G401.6 (cell line): ENCODE measurements at regions not wholly inside any gene's neighbourhood (a gene's known extent, or its start where the extent isn't known, plus 50 kb on each side); places are given as distances from the start of the nearest gene placed in this dataset.

Experiments
- FAIRE-seq: peaks from 2 replicates; lab custom pipeline; 2012; peaks lifted over from hg19 to GRCh38; lab: Jason Lieb, UNC

- FAIRE-seq = no peak
Measured at GRCh38 chr4:52234561-52235440, 183.7 kb downstream of the SPATA18 start.

- FAIRE-seq = no peak
Measured at GRCh38 chr4:52235552-52236201, 184.6 kb downstream of the SPATA18 start.

GRCh38 chr4:52241916-52242315 lies 190.8 kb downstream of the SPATA18 start:
- no peak for FAIRE-seq

- no peak for FAIRE-seq
Measured at GRCh38 chr4:52243367-52243766, 192.3 kb downstream of the SPATA18 start.

- FAIRE-seq = no peak
Measured at GRCh38 chr4:52244103-52244775, 193.1 kb downstream of the SPATA18 start.

GRCh38 chr4:52244848-52245247 lies 193.7 kb downstream of the SPATA18 start:
- no peak for FAIRE-seq

GRCh38 chr4:52246827-52247226 lies 195.7 kb downstream of the SPATA18 start:
- no peak for FAIRE-seq

GRCh38 chr4:52247941-52248340 lies 196.8 kb downstream of the SPATA18 start:
- FAIRE-seq = no peak

- FAIRE-seq = no peak
Measured at GRCh38 chr4:52248820-52249219, 197.7 kb downstream of the SPATA18 start.

GRCh38 chr4:52249581-52249980 lies 198.5 kb downstream of the SPATA18 start:
- FAIRE-seq = no peak

- no peak for FAIRE-seq
Measured at GRCh38 chr4:52250154-52250553, 199.1 kb downstream of the SPATA18 start.

- FAIRE-seq = no peak
Measured at GRCh38 chr4:52251864-52252263, 200.8 kb downstream of the SPATA18 start.

GRCh38 chr4:52253025-52253424 lies 201.9 kb downstream of the SPATA18 start:
- no peak for FAIRE-seq

GRCh38 chr4:52256522-52256921 lies 205.4 kb downstream of the SPATA18 start:
- no peak for FAIRE-seq

- FAIRE-seq = no peak
Measured at GRCh38 chr4:52259978-52260377, 208.9 kb downstream of the SPATA18 start.

GRCh38 chr4:52260514-52261210 lies 209.6 kb downstream of the SPATA18 start:
- no peak for FAIRE-seq

GRCh38 chr4:52263607-52264006 lies 212.5 kb downstream of the SPATA18 start:
- FAIRE-seq = no peak

- FAIRE-seq = no peak
Measured at GRCh38 chr4:52265781-52266525, 214.8 kb downstream of the SPATA18 start.

- no peak for FAIRE-seq
Measured at GRCh38 chr4:52266537-52267137, 215.5 kb downstream of the SPATA18 start.

- FAIRE-seq = no peak
Measured at GRCh38 chr4:52269761-52270160, 218.7 kb downstream of the SPATA18 start.

- no peak for FAIRE-seq
Measured at GRCh38 chr4:52273885-52274284, 222.8 kb downstream of the SPATA18 start.
